GM12873 (cell line): ENCODE measurements at regions not wholly inside any gene's neighbourhood (a gene's known extent, or its start where the extent isn't known, plus 50 kb on each side); places are given as distances from the start of the nearest gene placed in this dataset.

Experiments
- TF ChIP-seq, protein P1 (sequence below): IDR thresholded peaks from 2 replicates; pipeline ENCODE4 v1.5.1; 2012; ENCODE audit warnings: low read depth, mild to moderate bottlenecking, moderate library complexity, low read length, control low read depth; ENCODE audit not compliant: insufficient read depth; ENCODE audit errors: missing control alignments

- TF ChIP-seq, protein P1, sequence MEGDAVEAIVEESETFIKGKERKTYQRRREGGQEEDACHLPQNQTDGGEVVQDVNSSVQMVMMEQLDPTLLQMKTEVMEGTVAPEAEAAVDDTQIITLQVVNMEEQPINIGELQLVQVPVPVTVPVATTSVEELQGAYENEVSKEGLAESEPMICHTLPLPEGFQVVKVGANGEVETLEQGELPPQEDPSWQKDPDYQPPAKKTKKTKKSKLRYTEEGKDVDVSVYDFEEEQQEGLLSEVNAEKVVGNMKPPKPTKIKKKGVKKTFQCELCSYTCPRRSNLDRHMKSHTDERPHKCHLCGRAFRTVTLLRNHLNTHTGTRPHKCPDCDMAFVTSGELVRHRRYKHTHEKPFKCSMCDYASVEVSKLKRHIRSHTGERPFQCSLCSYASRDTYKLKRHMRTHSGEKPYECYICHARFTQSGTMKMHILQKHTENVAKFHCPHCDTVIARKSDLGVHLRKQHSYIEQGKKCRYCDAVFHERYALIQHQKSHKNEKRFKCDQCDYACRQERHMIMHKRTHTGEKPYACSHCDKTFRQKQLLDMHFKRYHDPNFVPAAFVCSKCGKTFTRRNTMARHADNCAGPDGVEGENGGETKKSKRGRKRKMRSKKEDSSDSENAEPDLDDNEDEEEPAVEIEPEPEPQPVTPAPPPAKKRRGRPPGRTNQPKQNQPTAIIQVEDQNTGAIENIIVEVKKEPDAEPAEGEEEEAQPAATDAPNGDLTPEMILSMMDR, result no peak
These were observed 412.9 kb downstream of the IDS start for GRCh38 chrX:149092179-149092578.

GRCh38 chrX:149079805-149080406 lies 425.2 kb downstream of the IDS start:
- TF ChIP-seq, protein P1, result no peak

GRCh38 chrX:149074398-149074797 lies 430.7 kb downstream of the IDS start:
- TF ChIP-seq, protein P1, result no peak

- TF ChIP-seq, protein P1, result no peak
These were observed 431.6 kb downstream of the IDS start for GRCh38 chrX:149073479-149073878.

DNA sequence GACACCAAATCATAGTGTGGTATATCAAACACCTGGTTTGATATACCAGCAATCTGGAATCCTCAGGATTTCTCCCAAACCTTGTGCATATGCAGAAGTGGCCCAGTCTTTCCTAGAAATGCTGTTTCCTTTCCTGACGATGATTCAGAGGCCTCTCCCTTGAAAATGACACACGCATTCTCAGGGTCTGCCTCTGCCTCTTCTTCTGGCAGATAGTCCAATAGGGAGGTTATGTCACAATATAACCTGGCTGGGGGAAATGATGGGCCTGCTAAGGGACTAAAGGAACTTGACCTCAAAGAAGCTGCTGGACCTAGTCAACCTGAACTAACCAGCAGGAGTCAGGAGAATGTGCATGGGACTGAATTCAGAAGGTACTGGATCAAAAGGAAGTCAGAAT lies 435.2 kb downstream of the IDS start:
- TF ChIP-seq, protein P1, result no peak

DNA sequence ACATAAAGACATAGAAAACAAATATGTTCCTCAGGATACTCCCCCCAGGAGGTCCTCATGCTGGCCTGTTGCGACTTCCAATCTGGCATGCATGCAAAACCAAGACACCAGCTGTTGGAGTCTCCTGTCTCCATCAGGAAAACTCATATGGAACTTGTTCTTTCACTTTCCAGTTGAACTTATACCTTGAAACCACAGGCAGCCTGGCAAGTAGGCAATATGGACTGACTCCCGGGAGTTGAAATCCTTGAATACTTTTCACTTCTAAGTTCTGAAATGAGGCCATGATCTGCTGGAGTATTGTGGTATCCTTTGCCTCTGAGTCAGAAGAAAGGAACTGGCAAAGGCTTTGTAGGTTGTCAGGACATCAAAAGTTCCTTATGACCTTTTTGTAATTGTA lies 444.2 kb downstream of the IDS start:
- TF ChIP-seq, protein P1, result no peak
